Peyer's patch (tissue), 4 donors: ENCODE measurements at regions not wholly inside any gene's neighbourhood (a gene's known extent, or its start where the extent isn't known, plus 50 kb on each side); places are given as distances from the start of the nearest gene placed in this dataset.

Source experiments
- DNase-seq, 3 donors: peaks; one replicate each; pipeline ENCODE4 v3.0.0-alpha.2; 2017 to 2019
- H3K27ac ChIP-seq, 4 donors: fragments of 200-600 bp; sonication (generic); one replicate each; pipeline ENCODE4 v1.5.1; 2016 to 2019
- H3K27me3 ChIP-seq, 2 donors: fragments of 200-600 bp; sonication (generic); one replicate each; pipeline ENCODE4 v1.5.1; 2019
- H3K36me3 ChIP-seq, 3 donors: fragments of 200-600 bp; sonication (generic); one replicate each; pipeline ENCODE4 v1.5.1; 2016 to 2019
- H3K4me1 ChIP-seq, 4 donors: fragments of 200-600 bp; sonication (generic); one replicate each; pipeline ENCODE4 v1.5.1; 2016 to 2019
- H3K4me3 ChIP-seq, 4 donors: fragments of 200-600 bp; sonication (generic); 1 replicate in 3 of 4; 2 replicates in 1 of 4; pipeline ENCODE4 v1.5.1; 2016 to 2019; ENCODE audit warnings: mild to moderate bottlenecking in 1 of 4
- H3K9me3 ChIP-seq, 4 donors: fragments of 200-600 bp; sonication (generic); one replicate each; pipeline ENCODE4 v1.5.1; 2016 to 2019; ENCODE audit warnings: mild to moderate bottlenecking in 1 of 4
- POLR2A ChIP-seq, 2 donors: fragments of 450-650 bp; IDR thresholded peaks; one replicate each; pipeline ENCODE4 v1.5.1; 2017; ENCODE audit warnings: antibody characterized with exemption in 2 of 2, mild to moderate bottlenecking in 2 of 2, moderate library complexity in 2 of 2
- TF ChIP-seq, protein P1 (sequence below), 6 experiments: fragments of 450-650 bp in 4 of 6; fragments of 200-600 bp in 2 of 6; sonication (generic) in 1 of 6; IDR thresholded peaks; one replicate each; pipeline ENCODE4 v1.5.1; 2017 to 2019; ENCODE audit warnings: antibody characterized with exemption in 6 of 6, mild to moderate bottlenecking in 3 of 6, moderate library complexity in 1 of 6

DNA sequence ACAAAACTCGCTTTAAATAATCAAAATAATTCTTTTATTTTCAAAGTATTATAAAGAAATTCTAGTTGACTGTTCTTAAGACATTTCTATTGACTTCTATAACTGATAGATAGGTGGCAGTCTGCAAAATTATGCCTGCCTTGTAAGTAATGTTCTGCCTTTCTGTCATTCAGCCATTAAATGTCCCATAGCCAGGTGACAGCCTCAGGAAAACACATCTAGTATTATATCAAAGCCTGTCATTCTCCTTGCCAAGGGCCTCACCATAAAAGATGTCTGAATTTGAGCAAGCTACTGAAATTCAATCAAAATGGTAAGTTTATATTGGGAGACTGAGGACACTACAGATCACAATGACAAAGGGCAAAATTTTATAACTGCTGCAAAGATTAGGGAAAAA is 170.4 kb upstream of the COX7C start:
- Histone ChIP-seq H3K27me3 (no peaks in the 10 kb centered on the region), H3K4me3 (no peak overlapping the region), H3K36me3 (no peaks in the 10 kb centered on the region), H3K4me1 (peaks cover 0 to 5% (median 0%) of the 10 kb centered on the region in 4 donors), H3K27ac (no peak overlapping the region), H3K9me3 (no peaks in the 10 kb centered on the region)
- TF ChIP-seq, protein P1, sequence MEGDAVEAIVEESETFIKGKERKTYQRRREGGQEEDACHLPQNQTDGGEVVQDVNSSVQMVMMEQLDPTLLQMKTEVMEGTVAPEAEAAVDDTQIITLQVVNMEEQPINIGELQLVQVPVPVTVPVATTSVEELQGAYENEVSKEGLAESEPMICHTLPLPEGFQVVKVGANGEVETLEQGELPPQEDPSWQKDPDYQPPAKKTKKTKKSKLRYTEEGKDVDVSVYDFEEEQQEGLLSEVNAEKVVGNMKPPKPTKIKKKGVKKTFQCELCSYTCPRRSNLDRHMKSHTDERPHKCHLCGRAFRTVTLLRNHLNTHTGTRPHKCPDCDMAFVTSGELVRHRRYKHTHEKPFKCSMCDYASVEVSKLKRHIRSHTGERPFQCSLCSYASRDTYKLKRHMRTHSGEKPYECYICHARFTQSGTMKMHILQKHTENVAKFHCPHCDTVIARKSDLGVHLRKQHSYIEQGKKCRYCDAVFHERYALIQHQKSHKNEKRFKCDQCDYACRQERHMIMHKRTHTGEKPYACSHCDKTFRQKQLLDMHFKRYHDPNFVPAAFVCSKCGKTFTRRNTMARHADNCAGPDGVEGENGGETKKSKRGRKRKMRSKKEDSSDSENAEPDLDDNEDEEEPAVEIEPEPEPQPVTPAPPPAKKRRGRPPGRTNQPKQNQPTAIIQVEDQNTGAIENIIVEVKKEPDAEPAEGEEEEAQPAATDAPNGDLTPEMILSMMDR (IDR thresholded peaks at IDR 0.05), result no peak
- no peak for TF ChIP-seq POLR2A (IDR thresholded peaks at IDR 0.05)
- DNase-seq, result no peak

- TF ChIP-seq, protein P1 (IDR thresholded peaks at IDR 0.05), result no peak
- no peak for TF ChIP-seq POLR2A (IDR thresholded peaks at IDR 0.05)
- Histone ChIP-seq H3K9me3 (no peaks in the 10 kb centered on the region), H3K27ac (peak overlapping the region in 2 of 4 donors; percentile 50 to 65), H3K4me3 (no peak overlapping the region), H3K4me1 (peaks cover 0 to 5% (median 0%) of the 10 kb centered on the region in 4 donors), H3K27me3 (no peaks in the 10 kb centered on the region), H3K36me3 (no peaks in the 10 kb centered on the region)
- DNase-seq, result no peak
Observed at GRCh38 chr5:86452251-86452650, 165.5 kb upstream of the COX7C start.

- H3K36me3 ChIP-seq, result no peaks in the 10 kb centered on the region
- H3K27me3 ChIP-seq, result no peaks in the 10 kb centered on the region
- H3K4me3 ChIP-seq, result no peak overlapping the region
- H3K4me1 ChIP-seq, result peaks cover 0 to 14% (median 0%) of the 10 kb centered on the region in 4 donors
- TF ChIP-seq, protein P1 (IDR thresholded peaks at IDR 0.05), result no peak
- no peak for TF ChIP-seq POLR2A (IDR thresholded peaks at IDR 0.05)
- peaks cover 0 to 10% (median 0%) of the 10 kb centered on the region in 4 donors for H3K9me3 ChIP-seq
- no peak for DNase-seq
- H3K27ac ChIP-seq, result peak overlapping the region in 1 of 4 donors; percentile 13
Observed at GRCh38 chr5:86460519-86460918, 157.2 kb upstream of the COX7C start.

GRCh38 chr5:86461169-86461956 is 156.4 kb upstream of the COX7C start:
- Histone ChIP-seq H3K4me1 (peaks cover 0 to 14% (median 0%) of the 10 kb centered on the region in 4 donors), H3K27ac (no peak overlapping the region), H3K36me3 (no peaks in the 10 kb centered on the region), H3K4me3 (no peak overlapping the region), H3K27me3 (no peaks in the 10 kb centered on the region), H3K9me3 (peaks cover 0 to 11% (median 0%) of the 10 kb centered on the region in 4 donors)
- no peak for TF ChIP-seq POLR2A (IDR thresholded peaks at IDR 0.05)
- TF ChIP-seq, protein P1 (IDR thresholded peaks at IDR 0.05), result no peak
- DNase-seq, result no peak

GRCh38 chr5:86463339-86463738 is 154.4 kb upstream of the COX7C start:
- peaks cover 0 to 14% (median 0%) of the 10 kb centered on the region in 4 donors for H3K4me1 ChIP-seq
- no peak overlapping the region for H3K4me3 ChIP-seq
- TF ChIP-seq POLR2A (IDR thresholded peaks at IDR 0.05), result no peak
- TF ChIP-seq, protein P1 (IDR thresholded peaks at IDR 0.05), result no peak
- peaks cover 0 to 15% (median 0%) of the 10 kb centered on the region in 4 donors for H3K9me3 ChIP-seq
- no peak overlapping the region for H3K27ac ChIP-seq
- no peaks in the 10 kb centered on the region for H3K27me3 ChIP-seq
- DNase-seq, result no peak
- H3K36me3 ChIP-seq, result no peaks in the 10 kb centered on the region
